Peyer's patch (tissue), 4 donors: ENCODE measurements at regions not wholly inside any gene's neighbourhood (a gene's known extent, or its start where the extent isn't known, plus 50 kb on each side); places are given as distances from the start of the nearest gene placed in this dataset.

Experiments
- CTCF ChIP-seq, 6 experiments: fragments of 450-650 bp in 4 of 6; fragments of 200-600 bp in 2 of 6; sonication (generic) in 1 of 6; IDR thresholded peaks; one replicate each; pipeline ENCODE4 v1.5.1; 2017 to 2019; ENCODE audit warnings: antibody characterized with exemption in 6 of 6, mild to moderate bottlenecking in 3 of 6, moderate library complexity in 1 of 6
- POLR2A ChIP-seq, 2 donors: fragments of 450-650 bp; IDR thresholded peaks; one replicate each; pipeline ENCODE4 v1.5.1; 2017; ENCODE audit warnings: antibody characterized with exemption in 2 of 2, mild to moderate bottlenecking in 2 of 2, moderate library complexity in 2 of 2

GRCh38 chr7:156257904-156258303 is 382.7 kb upstream of the RNF32 start:
- TF ChIP-seq CTCF (IDR thresholded peaks at IDR 0.05) (no peak), POLR2A (IDR thresholded peaks at IDR 0.05) (no peak)
